AG04449 (cell line): ENCODE measurements at regions not wholly inside any gene's neighbourhood (a gene's known extent, or its start where the extent isn't known, plus 50 kb on each side); places are given as distances from the start of the nearest gene placed in this dataset.
"Not testable (repeated sequence)": the region's sequence is repeated elsewhere in the genome, so short reads cannot be mapped to it uniquely, and the experiment has no call there.

Source experiments
- CTCF ChIA-PET: fragments of 350-600 bp; formaldehyde crosslinking; extraction: SDS; loops from one replicate; lab custom pipeline; 2021; ENCODE audit warnings: antibody characterized with exemption; lab: Yijun Ruan, JAX
- POLR2A ChIA-PET: fragments of 400-600, 350-600 bp; formaldehyde crosslinking; extraction: SDS; loops from one replicate; lab custom pipeline; 2020; ENCODE audit warnings: antibody characterized with exemption, inconsistent platforms; lab: Yijun Ruan, JAX
- DNase-seq: peaks from one replicate; pipeline ENCODE4 v3.0.0-alpha.2; 2010; ENCODE audit warnings: low read depth, low spot score
- H3K4me3 ChIP-seq: 2 replicates; pipeline ENCODE4 v1.5.1; 2011; ENCODE audit warnings: low read depth, mild to moderate bottlenecking, control low read depth, low read length
- CTCF ChIP-seq: IDR thresholded peaks from one replicate; pipeline ENCODE4 v1.5.1; 2011; ENCODE audit warnings: mild to moderate bottlenecking, moderate library complexity, low read length, control low read depth, inconsistent platforms; ENCODE audit not compliant: insufficient read depth; ENCODE audit errors: missing control alignments

- no peak overlapping the region for H3K4me3 ChIP-seq
- DNase-seq = no peak
- ChIA-PET CTCF (no interaction called here), POLR2A (no interaction called here)
- TF ChIP-seq CTCF = no peak
Measured at GRCh38 chr21:15659753-15660422, 69.9 kb upstream of the USP25 start.

- no peak for TF ChIP-seq CTCF
- ChIA-PET CTCF (no interaction called here), POLR2A (no interaction called here)
- no peak overlapping the region for H3K4me3 ChIP-seq
- no peak for DNase-seq
Measured at GRCh38 chr21:15660423-15660804, 69.4 kb upstream of the USP25 start.

DNA sequence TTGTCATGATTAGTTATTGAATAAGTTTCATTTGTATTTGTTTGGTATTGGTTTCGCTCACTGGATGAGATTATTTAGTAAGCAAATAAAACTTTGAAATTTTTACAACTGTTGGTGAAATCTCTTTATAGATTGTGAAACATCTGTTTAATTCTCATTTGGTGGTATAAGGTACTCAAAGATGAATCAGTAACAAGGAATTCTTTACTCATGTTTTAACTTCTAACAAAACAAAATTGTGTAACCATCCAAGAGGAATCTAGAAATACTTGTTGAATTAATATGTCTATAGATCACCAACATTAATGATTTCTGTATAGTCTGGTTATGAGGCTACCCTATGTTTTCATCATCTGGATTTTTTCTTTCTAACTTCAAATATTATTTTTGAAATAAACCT, 62.8 kb upstream of the USP25 start:
- TF ChIP-seq CTCF = no peak
- ChIA-PET POLR2A (no interaction called here), CTCF (no interaction called here)
- no peak overlapping the region for H3K4me3 ChIP-seq
- peak; percentile 33 for DNase-seq

- no peak for TF ChIP-seq CTCF
- ChIA-PET POLR2A (no interaction called here), CTCF (no interaction called here)
- no peak overlapping the region for H3K4me3 ChIP-seq
- no peak for DNase-seq
Measured at GRCh38 chr21:15667819-15668218, 62.0 kb upstream of the USP25 start.

DNA sequence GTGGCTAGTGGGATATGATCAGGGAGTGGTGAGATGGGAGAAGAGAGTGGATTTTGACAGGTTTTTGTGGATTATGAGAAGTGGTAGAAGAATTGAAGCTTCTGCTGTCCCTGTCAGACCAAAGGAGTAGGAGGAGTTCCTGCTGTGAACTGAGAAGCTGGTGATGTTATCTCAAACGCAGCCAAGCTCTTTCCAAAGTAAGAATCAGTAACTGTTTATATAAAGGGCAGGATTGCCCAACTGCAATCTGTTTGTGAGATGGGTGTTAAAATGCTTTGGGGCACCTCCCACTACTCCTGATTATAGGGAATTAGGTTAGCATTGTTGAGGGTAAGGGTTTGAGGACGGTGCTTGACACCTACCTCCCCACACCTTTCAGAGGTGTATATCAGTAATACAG, 60.5 kb upstream of the USP25 start:
- CTCF ChIA-PET = no interaction called here
- TF ChIP-seq CTCF = no peak
- POLR2A ChIA-PET = no interaction called here
- DNase-seq = no peak
- no peak overlapping the region for H3K4me3 ChIP-seq

- no peak for TF ChIP-seq CTCF
- ChIA-PET POLR2A (no interaction called here), CTCF (no interaction called here)
- H3K4me3 ChIP-seq = no peak overlapping the region
- no peak for DNase-seq
Measured at GRCh38 chr21:15671188-15671587, 58.6 kb upstream of the USP25 start.

DNA sequence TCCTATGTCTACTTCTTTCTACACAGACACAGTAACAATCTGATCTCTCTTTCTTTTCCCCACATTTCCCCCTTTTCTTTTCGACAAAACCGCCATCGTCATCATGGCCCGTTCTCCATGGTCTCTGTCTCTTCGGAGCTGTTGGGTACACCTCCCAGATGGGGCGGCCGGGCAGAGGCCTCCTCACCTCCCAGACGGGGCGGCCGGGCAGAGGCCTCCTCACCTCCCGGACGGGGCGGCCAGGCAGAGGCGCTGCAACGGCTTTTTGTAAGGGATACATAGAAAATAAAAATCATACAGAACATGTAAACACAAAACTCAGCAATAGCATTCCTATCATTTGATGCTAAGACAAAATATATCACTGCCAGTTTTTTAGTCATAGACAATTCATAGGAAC, 57.2 kb upstream of the USP25 start:
- DNase-seq, CTCF ChIA-PET, H3K4me3 ChIP-seq, POLR2A ChIA-PET: not testable (repeated sequence)
